ENCODE measurements at regions not wholly inside any gene's neighbourhood (a gene's known extent, or its start where the extent isn't known, plus 50 kb on each side); places are given as distances from the start of the nearest gene placed in this dataset.

- TF ChIP-seq CTCF (optimal IDR thresholded peaks at IDR 0.05 in 1 of 3, IDR thresholded peaks at IDR 0.05 in 1 of 3, conservative IDR thresholded peaks at IDR 0.05 in 1 of 3; ENCODE audit: extremely low read depth in 1 of 3, insufficient read depth in 2 of 3, low read length in 3 of 3) (no peak), EZH2 (IDR thresholded peaks at IDR 0.05; ENCODE audit: low read length) (no peak)
Observed at GRCh38 chr1:34331020-34331926, 154.6 kb downstream of the C1orf94 start.
